ENCODE measurements at regions not wholly inside any gene's neighbourhood (a gene's known extent, or its start where the extent isn't known, plus 50 kb on each side); places are given as distances from the start of the nearest gene placed in this dataset.

GRCh38 chr14:50020799-50021198 is 95.6 kb downstream of the VCPKMT start:
- Mint-ChIP-seq H3K4me3 (no peak overlapping the region), H3K36me3 (ENCODE audit: low read depth) (peaks cover 2% of the 10 kb centered on the region; the same call in 1 of the 3 replicates), H3K27ac (no peak overlapping the region), H3K9me3 (peaks cover 8% of the 10 kb centered on the region), H3K27me3 (ENCODE audit: insufficient read depth, low read depth, poor library complexity) (peaks cover 6% of the 10 kb centered on the region), H3K4me1 (peaks cover 8% of the 10 kb centered on the region; the same call in 2 of the 3 replicates)
- H3K4me2 ChIP-seq = no peak overlapping the region
- no peaks in the 10 kb centered on the region for H3K36me3 ChIP-seq (ENCODE audit: insufficient read depth)
- H4K20me1 ChIP-seq (replicated peaks; ENCODE audit: insufficient read depth) = no peaks in the 10 kb centered on the region
- no peaks in the 10 kb centered on the region for H3K27me3 ChIP-seq (ENCODE audit: insufficient read depth)
- no peak overlapping the region for H2AFZ ChIP-seq
- peaks cover 6% of the 10 kb centered on the region; the same call in 1 of the 2 replicates for H3K9me2 ChIP-seq (ENCODE audit: insufficient read depth)
- TF ChIP-seq CTCF (conservative IDR thresholded peaks at IDR 0.05; ENCODE audit: low read depth in 2 of 2) = no peak
- TF ChIP-seq STAT1 (IDR thresholded peaks at IDR 0.05; ENCODE audit: unreplicated experiment) = no peak
- no peak for TF ChIP-seq NANOG (IDR thresholded peaks at IDR 0.05; ENCODE audit: borderline replicate concordance)
- no peak for TF ChIP-seq ETS1 (IDR thresholded peaks at IDR 0.05)
- TF ChIP-seq JUNB (IDR thresholded peaks at IDR 0.05; ENCODE audit: unreplicated experiment) = no peak
- no peak for TF ChIP-seq ZNF462 (CRISPR knock-in tag; IDR thresholded peaks at IDR 0.05)
- no peak for TF ChIP-seq CREB1 (CRISPR knock-in tag; IDR thresholded peaks at IDR 0.05; ENCODE audit: low read depth)
- TF ChIP-seq EZH2phosphoT487 (IDR thresholded peaks at IDR 0.05; ENCODE audit: unreplicated experiment) = no peak
- DNase-seq (ENCODE audit: low spot score) (no peak), ATAC-seq (no peak)
- no peaks in the 10 kb centered on the region for H3K4me1 ChIP-seq (ENCODE audit: insufficient read depth)
- H3K79me2 ChIP-seq (replicated peaks; ENCODE audit: insufficient read depth) = no peaks in the 10 kb centered on the region
- no peak overlapping the region for H3K4me3 ChIP-seq
- no peaks in the 10 kb centered on the region for H3F3A ChIP-seq (replicated peaks; ENCODE audit: low read depth)
- H3K27ac ChIP-seq (ENCODE audit: low read depth) = no peak overlapping the region

All from GM23338 (cell line).